GM23338 (cell line): ENCODE measurements at regions not wholly inside any gene's neighbourhood (a gene's known extent, or its start where the extent isn't known, plus 50 kb on each side); places are given as distances from the start of the nearest gene placed in this dataset.

ENCODE experiments used
- ATAC-seq: fragments of 200-7000 bp; cut with Tn5 transposase; 3 replicates; pipeline ENCODE4 v1.9.1; 2020
- DNase-seq: peaks from one replicate; pipeline ENCODE4 v3.0.0-alpha.2; 2015; ENCODE audit warnings: low spot score
- H2AFZ ChIP-seq: fragments of 200-600 bp; sonication (generic); 2 replicates; pipeline ENCODE4 v1.8.0; 2016; ENCODE audit warnings: antibody characterized with exemption, mild to moderate bottlenecking, moderate library complexity
- H3F3A ChIP-seq: fragments of 200-600 bp; sonication (generic); replicated peaks from 2 replicates; pipeline ENCODE4 v1.8.0; 2017; ENCODE audit warnings: antibody characterized with exemption, mixed run types, low read depth
- H3K27ac ChIP-seq: fragments of 200-600 bp; sonication (generic); 2 replicates; pipeline ENCODE4 v1.6.1; 2016; ENCODE audit warnings: low read depth
- H3K27me3 ChIP-seq: fragments of 200-600 bp; sonication (generic); 2 replicates; pipeline ENCODE4 v1.8.0; 2016; ENCODE audit warnings: mild to moderate bottlenecking, mixed run types, moderate library complexity; ENCODE audit not compliant: insufficient read depth
- H3K36me3 ChIP-seq: fragments of 200-600 bp; sonication (generic); 2 replicates; pipeline ENCODE4 v1.8.0; 2016; ENCODE audit warnings: mild to moderate bottlenecking; ENCODE audit not compliant: insufficient read depth
- H3K4me1 ChIP-seq: fragments of 200-600 bp; sonication (generic); 2 replicates; pipeline ENCODE4 v1.8.0; 2016; ENCODE audit warnings: mild to moderate bottlenecking, moderate library complexity; ENCODE audit not compliant: insufficient read depth
- H3K4me2 ChIP-seq: fragments of 200-600 bp; sonication (generic); 2 replicates; pipeline ENCODE4 v1.7.1; 2017; ENCODE audit warnings: mixed run types
- H3K4me3 ChIP-seq: fragments of 200-600 bp; sonication (generic); 2 replicates; pipeline ENCODE4 v1.6.1; 2016; ENCODE audit warnings: mixed run types
- H3K79me2 ChIP-seq: fragments of 200-600 bp; sonication (generic); replicated peaks from 2 replicates; pipeline ENCODE4 v1.8.0; 2017; ENCODE audit warnings: mild to moderate bottlenecking; ENCODE audit not compliant: insufficient read depth
- H3K9me2 ChIP-seq: fragments of 200-600 bp; sonication (generic); 2 replicates; pipeline ENCODE4 v1.8.0; 2017; ENCODE audit not compliant: insufficient read depth
- H4K20me1 ChIP-seq: fragments of 200-600 bp; sonication (generic); replicated peaks from 2 replicates; pipeline ENCODE4 v1.8.0; 2017; ENCODE audit warnings: mild to moderate bottlenecking; ENCODE audit not compliant: insufficient read depth
- H3K27ac Mint-ChIP-seq: 2 replicates; pipeline ENCODE4 v1.8.0; 2020; ENCODE audit warnings: inconsistent platforms, mild to moderate bottlenecking, moderate library complexity, mixed read lengths
- H3K27me3 Mint-ChIP-seq: 3 replicates; pipeline ENCODE4 v1.8.0; 2022; ENCODE audit warnings: low read depth, mild to moderate bottlenecking, moderate library complexity, mixed read lengths, inconsistent platforms; ENCODE audit not compliant: insufficient read depth, poor library complexity
- H3K36me3 Mint-ChIP-seq: 3 replicates; pipeline ENCODE4 v1.8.0; 2021; ENCODE audit warnings: low read depth, mild to moderate bottlenecking, inconsistent platforms, moderate library complexity, mixed read lengths
- H3K4me1 Mint-ChIP-seq: 3 replicates; pipeline ENCODE4 v1.8.0; 2020; ENCODE audit warnings: mild to moderate bottlenecking, inconsistent platforms, mixed read lengths
- H3K4me3 Mint-ChIP-seq: 3 replicates; pipeline ENCODE4 v1.8.0; 2021; ENCODE audit warnings: moderate library complexity, mild to moderate bottlenecking, inconsistent platforms, mixed read lengths
- H3K9me3 Mint-ChIP-seq: 3 replicates; pipeline ENCODE4 v1.8.0; 2020; ENCODE audit warnings: moderate library complexity, mild to moderate bottlenecking, inconsistent platforms, mixed read lengths
- CREB1 ChIP-seq: fragments of 250-450 bp; sonication (Bioruptor Pico); IDR thresholded peaks from 2 replicates; pipeline ENCODE4 v1.5.0; 2020; ENCODE audit warnings: low read depth, mild to moderate bottlenecking, moderate library complexity
- ETS1 ChIP-seq: IDR thresholded peaks from 2 replicates; pipeline ENCODE4 v1.6.1; 2016; ENCODE audit warnings: antibody characterized with exemption
- EZH2 ChIP-seq: fragments of 200-600 bp; sonication (generic); IDR thresholded peaks from one replicate; pipeline ENCODE4 v1.8.0; 2017; ENCODE audit warnings: antibody characterized with exemption, mild to moderate bottlenecking, low read depth; ENCODE audit not compliant: unreplicated experiment
- EZH2phosphoT487 ChIP-seq: fragments of 200-600 bp; sonication (generic); IDR thresholded peaks from one replicate; pipeline ENCODE4 v1.8.1; 2018; ENCODE audit warnings: antibody characterized with exemption; ENCODE audit not compliant: unreplicated experiment
- NANOG ChIP-seq: IDR thresholded peaks from 2 replicates; pipeline ENCODE4 v1.6.1; 2016; ENCODE audit warnings: antibody characterized with exemption, borderline replicate concordance
- POLR2AphosphoS5 ChIP-seq: IDR thresholded peaks from 2 replicates; pipeline ENCODE4 v1.6.1; 2016; ENCODE audit warnings: antibody characterized with exemption, low read depth
- STAT1 ChIP-seq: IDR thresholded peaks from one replicate; pipeline ENCODE4 v1.6.1; 2016; ENCODE audit warnings: antibody characterized with exemption; ENCODE audit not compliant: unreplicated experiment
- ZNF114 ChIP-seq: fragments of 250-450 bp; sonication (Bioruptor Pico); IDR thresholded peaks from 2 replicates; pipeline ENCODE4 v1.5.0; 2020; ENCODE audit warnings: mild to moderate bottlenecking, moderate library complexity
- ZNF331 ChIP-seq: fragments of 250-450 bp; sonication (Bioruptor Pico); IDR thresholded peaks from 2 replicates; pipeline ENCODE4 v1.5.0; 2020; ENCODE audit warnings: low read depth, mild to moderate bottlenecking, moderate library complexity
- TF ChIP-seq, protein P1 (sequence below): IDR thresholded peaks from one replicate; pipeline ENCODE4 v1.6.1; 2018; ENCODE audit warnings: antibody characterized with exemption; ENCODE audit not compliant: unreplicated experiment
- TF ChIP-seq, protein P2 (sequence below), 2 experiments: fragments of 200-600 bp in 1 of 2; sonication (generic) in 1 of 2; conservative IDR thresholded peaks; 2 replicates each; pipeline versions ENCODE4 v1.5.1 to v1.6.1; 2016 to 2017; ENCODE audit warnings: antibody characterized with exemption in 2 of 2, low read depth in 2 of 2, mild to moderate bottlenecking in 2 of 2, moderate library complexity in 1 of 2

DNA sequence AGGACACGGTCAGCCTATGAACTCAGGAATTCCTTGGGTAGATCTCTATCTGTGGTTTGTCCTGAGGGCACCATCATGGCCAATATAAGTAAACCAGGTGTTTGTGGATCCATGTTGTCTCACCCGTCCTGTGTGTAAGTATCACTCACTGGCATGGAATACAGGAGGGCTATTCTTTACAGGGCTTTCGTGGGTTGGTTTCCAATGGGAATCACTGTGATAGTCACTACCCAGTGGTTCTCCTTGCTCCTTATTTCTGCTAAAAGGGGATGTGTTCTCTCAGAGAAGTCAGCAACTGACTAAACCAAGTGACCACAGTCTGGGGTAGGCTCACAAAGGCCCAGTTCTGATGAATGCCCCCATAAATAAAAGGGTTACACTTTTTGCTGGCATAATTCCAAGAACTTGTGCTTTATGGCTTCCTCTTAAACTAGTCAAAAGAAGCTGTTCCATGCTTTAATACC lies 236.7 kb upstream of the JADE1 start (continued):
- TF ChIP-seq, protein P1, sequence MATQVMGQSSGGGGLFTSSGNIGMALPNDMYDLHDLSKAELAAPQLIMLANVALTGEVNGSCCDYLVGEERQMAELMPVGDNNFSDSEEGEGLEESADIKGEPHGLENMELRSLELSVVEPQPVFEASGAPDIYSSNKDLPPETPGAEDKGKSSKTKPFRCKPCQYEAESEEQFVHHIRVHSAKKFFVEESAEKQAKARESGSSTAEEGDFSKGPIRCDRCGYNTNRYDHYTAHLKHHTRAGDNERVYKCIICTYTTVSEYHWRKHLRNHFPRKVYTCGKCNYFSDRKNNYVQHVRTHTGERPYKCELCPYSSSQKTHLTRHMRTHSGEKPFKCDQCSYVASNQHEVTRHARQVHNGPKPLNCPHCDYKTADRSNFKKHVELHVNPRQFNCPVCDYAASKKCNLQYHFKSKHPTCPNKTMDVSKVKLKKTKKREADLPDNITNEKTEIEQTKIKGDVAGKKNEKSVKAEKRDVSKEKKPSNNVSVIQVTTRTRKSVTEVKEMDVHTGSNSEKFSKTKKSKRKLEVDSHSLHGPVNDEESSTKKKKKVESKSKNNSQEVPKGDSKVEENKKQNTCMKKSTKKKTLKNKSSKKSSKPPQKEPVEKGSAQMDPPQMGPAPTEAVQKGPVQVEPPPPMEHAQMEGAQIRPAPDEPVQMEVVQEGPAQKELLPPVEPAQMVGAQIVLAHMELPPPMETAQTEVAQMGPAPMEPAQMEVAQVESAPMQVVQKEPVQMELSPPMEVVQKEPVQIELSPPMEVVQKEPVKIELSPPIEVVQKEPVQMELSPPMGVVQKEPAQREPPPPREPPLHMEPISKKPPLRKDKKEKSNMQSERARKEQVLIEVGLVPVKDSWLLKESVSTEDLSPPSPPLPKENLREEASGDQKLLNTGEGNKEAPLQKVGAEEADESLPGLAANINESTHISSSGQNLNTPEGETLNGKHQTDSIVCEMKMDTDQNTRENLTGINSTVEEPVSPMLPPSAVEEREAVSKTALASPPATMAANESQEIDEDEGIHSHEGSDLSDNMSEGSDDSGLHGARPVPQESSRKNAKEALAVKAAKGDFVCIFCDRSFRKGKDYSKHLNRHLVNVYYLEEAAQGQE, result no peak

- Histone ChIP-seq H3F3A (no peaks in the 10 kb centered on the region; the same call in 1 of the 2 replicates), H4K20me1 (no peaks in the 10 kb centered on the region), H3K27ac (no peak overlapping the region), H3K36me3 (no peaks in the 10 kb centered on the region), H3K27me3 (no peaks in the 10 kb centered on the region), H3K79me2 (no peaks in the 10 kb centered on the region), H3K4me2 (no peak overlapping the region), H2AFZ (no peak overlapping the region), H3K4me3 (no peak overlapping the region), H3K9me2 (no peaks in the 10 kb centered on the region), H3K4me1 (peaks cover 21% of the 10 kb centered on the region)
- DNase-seq (no peak), ATAC-seq (no peak)
- H3K27ac Mint-ChIP-seq, result no peak overlapping the region
- peaks cover 53% of the 10 kb centered on the region for H3K4me1 Mint-ChIP-seq
- peaks cover 10% of the 10 kb centered on the region for H3K9me3 Mint-ChIP-seq
- peaks cover 12% of the 10 kb centered on the region for H3K36me3 Mint-ChIP-seq
- H3K4me3 Mint-ChIP-seq, result no peak overlapping the region
- H3K27me3 Mint-ChIP-seq, result peaks cover 5% of the 10 kb centered on the region
- TF ChIP-seq EZH2phosphoT487 (no peak), ZNF331 (no peak), POLR2AphosphoS5 (no peak), ZNF114 (CRISPR knock-in tag) (no peak), STAT1 (no peak), CREB1 (CRISPR knock-in tag) (no peak), ETS1 (no peak), NANOG (no peak), EZH2 (no peak)
- TF ChIP-seq, protein P2, sequence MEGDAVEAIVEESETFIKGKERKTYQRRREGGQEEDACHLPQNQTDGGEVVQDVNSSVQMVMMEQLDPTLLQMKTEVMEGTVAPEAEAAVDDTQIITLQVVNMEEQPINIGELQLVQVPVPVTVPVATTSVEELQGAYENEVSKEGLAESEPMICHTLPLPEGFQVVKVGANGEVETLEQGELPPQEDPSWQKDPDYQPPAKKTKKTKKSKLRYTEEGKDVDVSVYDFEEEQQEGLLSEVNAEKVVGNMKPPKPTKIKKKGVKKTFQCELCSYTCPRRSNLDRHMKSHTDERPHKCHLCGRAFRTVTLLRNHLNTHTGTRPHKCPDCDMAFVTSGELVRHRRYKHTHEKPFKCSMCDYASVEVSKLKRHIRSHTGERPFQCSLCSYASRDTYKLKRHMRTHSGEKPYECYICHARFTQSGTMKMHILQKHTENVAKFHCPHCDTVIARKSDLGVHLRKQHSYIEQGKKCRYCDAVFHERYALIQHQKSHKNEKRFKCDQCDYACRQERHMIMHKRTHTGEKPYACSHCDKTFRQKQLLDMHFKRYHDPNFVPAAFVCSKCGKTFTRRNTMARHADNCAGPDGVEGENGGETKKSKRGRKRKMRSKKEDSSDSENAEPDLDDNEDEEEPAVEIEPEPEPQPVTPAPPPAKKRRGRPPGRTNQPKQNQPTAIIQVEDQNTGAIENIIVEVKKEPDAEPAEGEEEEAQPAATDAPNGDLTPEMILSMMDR (conservative IDR thresholded peaks at IDR 0.05; ENCODE audit: low read depth in 2 of 2), result no peak
- TF ChIP-seq, protein P1, result no peak
These were observed 237.8 kb upstream of the JADE1 start for GRCh38 chr4:128571747-128572146.
